Progenitor cell of endocrine pancreas (in vitro differentiated cells): ENCODE measurements at regions not wholly inside any gene's neighbourhood (a gene's known extent, or its start where the extent isn't known, plus 50 kb on each side); places are given as distances from the start of the nearest gene placed in this dataset.

Source experiments
- DNase-seq: peaks from one replicate; pipeline ENCODE4 v3.0.0; 2021; ENCODE audit warnings: low spot score; ENCODE audit not compliant: unreplicated experiment
- H3K27ac Mint-ChIP-seq: 2 replicates; pipeline ENCODE4 v1.8.0; 2021; ENCODE audit warnings: mild to moderate bottlenecking, moderate library complexity, mixed read lengths
- H3K27me3 Mint-ChIP-seq: 2 replicates; pipeline ENCODE4 v1.8.0; 2021; ENCODE audit warnings: mixed read lengths
- H3K36me3 Mint-ChIP-seq: 2 replicates; pipeline ENCODE4 v1.8.0; 2022; ENCODE audit warnings: mixed read lengths; ENCODE audit not compliant: insufficient read depth
- H3K4me1 Mint-ChIP-seq: 2 replicates; pipeline ENCODE4 v1.8.0; 2021; ENCODE audit warnings: low read depth, mixed read lengths
- H3K4me3 Mint-ChIP-seq: 2 replicates; pipeline ENCODE4 v1.8.0; 2021; ENCODE audit warnings: low read depth, mild to moderate bottlenecking, moderate library complexity, mixed read lengths
- H3K9me3 Mint-ChIP-seq: 2 replicates; pipeline ENCODE4 v1.8.0; 2021; ENCODE audit warnings: low read depth, mixed read lengths
- CTCF ChIP-seq: fragments of 200-600 bp; sonication (generic); IDR thresholded peaks from one replicate; pipeline ENCODE4 v1.5.0; 2021; ENCODE audit warnings: antibody characterized with exemption, mild to moderate bottlenecking; ENCODE audit not compliant: unreplicated experiment

- Mint-ChIP-seq H3K27ac (no peak overlapping the region), H3K9me3 (no peaks in the 10 kb centered on the region), H3K36me3 (no peaks in the 10 kb centered on the region), H3K4me3 (no peak overlapping the region), H3K4me1 (no peaks in the 10 kb centered on the region), H3K27me3 (peaks cover 4% of the 10 kb centered on the region)
- no peak for TF ChIP-seq CTCF
- no peak for DNase-seq
Measured at GRCh38 chr9:13447843-13448422, 168.4 kb upstream of the MPDZ start.

- Mint-ChIP-seq H3K9me3 (no peaks in the 10 kb centered on the region), H3K36me3 (no peaks in the 10 kb centered on the region), H3K27ac (no peak overlapping the region), H3K27me3 (peaks cover 7% of the 10 kb centered on the region), H3K4me3 (no peak overlapping the region), H3K4me1 (no peaks in the 10 kb centered on the region)
- no peak for TF ChIP-seq CTCF
- DNase-seq, result no peak
Measured at GRCh38 chr9:13446938-13447842, 167.7 kb upstream of the MPDZ start.

GRCh38 chr9:13446286-13446937, 166.9 kb upstream of the MPDZ start:
- H3K4me3 Mint-ChIP-seq, result no peak overlapping the region
- H3K27ac Mint-ChIP-seq, result no peak overlapping the region
- H3K9me3 Mint-ChIP-seq, result no peaks in the 10 kb centered on the region
- DNase-seq, result no peak
- H3K36me3 Mint-ChIP-seq, result no peaks in the 10 kb centered on the region
- H3K27me3 Mint-ChIP-seq, result peaks cover 7% of the 10 kb centered on the region
- no peaks in the 10 kb centered on the region for H3K4me1 Mint-ChIP-seq
- no peak for TF ChIP-seq CTCF

GRCh38 chr9:13445103-13445500, 165.6 kb upstream of the MPDZ start:
- H3K9me3 Mint-ChIP-seq, result no peaks in the 10 kb centered on the region
- no peak for TF ChIP-seq CTCF
- peaks cover 7% of the 10 kb centered on the region for H3K27me3 Mint-ChIP-seq
- DNase-seq, result no peak
- H3K4me3 Mint-ChIP-seq, result no peak overlapping the region
- H3K36me3 Mint-ChIP-seq, result no peaks in the 10 kb centered on the region
- no peak overlapping the region for H3K27ac Mint-ChIP-seq
- no peaks in the 10 kb centered on the region for H3K4me1 Mint-ChIP-seq
